HEK293 (cell line): ENCODE measurements at regions not wholly inside any gene's neighbourhood (a gene's known extent, or its start where the extent isn't known, plus 50 kb on each side); places are given as distances from the start of the nearest gene placed in this dataset.

Source experiments
- CTCF ChIA-PET: fragments of 350-600 bp; formaldehyde crosslinking; extraction: SDS; loops from one replicate; lab custom pipeline; 2021; ENCODE audit warnings: antibody characterized with exemption; lab: Yijun Ruan, JAX
- POLR2A ChIA-PET: fragments of 300-600 bp; formaldehyde crosslinking; extraction: SDS; loops from one replicate; lab custom pipeline; 2020; ENCODE audit warnings: antibody characterized with exemption, inconsistent platforms; lab: Yijun Ruan, JAX
- H3K27ac ChIP-seq: fragments of 200-500 bp; sonication (Bioruptor generic); 2 replicates; pipeline ENCODE4 v1.5.1; 2014; ENCODE audit warnings: low read depth, low read length, control low read depth, inconsistent platforms; ENCODE audit errors: extremely low read depth
- H3K36me3 ChIP-seq, 2 experiments: fragments of 200-500 bp in 1 of 2; sonication (Bioruptor generic) in 1 of 2; 1 replicate in 1 of 2; 2 replicates in 1 of 2; pipeline ENCODE4 v1.5.1; 2014 to 2017; ENCODE audit warnings: inconsistent platforms in 2 of 2, low read length in 2 of 2; ENCODE audit not compliant: control insufficient read depth in 2 of 2, insufficient read depth in 1 of 2
- H3K4me1 ChIP-seq: fragments of 200-500 bp; sonication (Bioruptor generic); 2 replicates; pipeline ENCODE4 v1.5.1; 2014; ENCODE audit warnings: mild to moderate bottlenecking, low read length, inconsistent platforms; ENCODE audit not compliant: control insufficient read depth, insufficient read depth
- H3K4me3 ChIP-seq: 2 replicates; pipeline ENCODE4 v1.5.1; 2011; ENCODE audit warnings: low read depth, mild to moderate bottlenecking, control low read depth, low read length, moderate library complexity
- H3K9me3 ChIP-seq: fragments of 200-500 bp; sonication (Bioruptor generic); 2 replicates; pipeline ENCODE4 v1.5.1; 2014; ENCODE audit warnings: low read depth, low read length, inconsistent platforms; ENCODE audit not compliant: control insufficient read depth, insufficient read depth
- GLIS1 ChIP-seq: fragments of 450-650 bp; formaldehyde crosslinking; IDR thresholded peaks from 2 replicates; pipeline ENCODE4 v1.5.1; 2016; ENCODE audit warnings: missing biosample characterization, missing genetic modification characterization
- OSR2 ChIP-seq: fragments of 450-650 bp; formaldehyde crosslinking; IDR thresholded peaks from 2 replicates; pipeline ENCODE4 v1.5.1; 2016; ENCODE audit warnings: missing biosample characterization, missing genetic modification characterization
- TCF7L2 ChIP-seq: IDR thresholded peaks from 2 replicates; pipeline ENCODE4 v1.6.1; 2011; ENCODE audit warnings: low read depth, mild to moderate bottlenecking, inconsistent platforms, low read length, moderate library complexity, borderline replicate concordance
- WT1 ChIP-seq: fragments of 450-650 bp; formaldehyde crosslinking; IDR thresholded peaks from 2 replicates; pipeline ENCODE4 v1.5.1; 2016; ENCODE audit warnings: missing biosample characterization, missing genetic modification characterization
- YY1 ChIP-seq: fragments of 450-650 bp; formaldehyde crosslinking; IDR thresholded peaks from 2 replicates; pipeline ENCODE4 v1.5.1; 2018; ENCODE audit warnings: missing biosample characterization, missing genetic modification characterization
- ZBTB20 ChIP-seq: fragments of 450-650 bp; formaldehyde crosslinking; IDR thresholded peaks from 2 replicates; pipeline ENCODE4 v1.5.1; 2016; ENCODE audit warnings: missing biosample characterization, missing genetic modification characterization
- ZBTB8A ChIP-seq: fragments of 450-650 bp; formaldehyde crosslinking; IDR thresholded peaks from 2 replicates; pipeline ENCODE4 v1.5.1; 2016; ENCODE audit warnings: missing biosample characterization, missing genetic modification characterization
- ZNF112 ChIP-seq: fragments of 450-650 bp; formaldehyde crosslinking; IDR thresholded peaks from 2 replicates; pipeline ENCODE4 v1.5.0; 2017; ENCODE audit warnings: missing biosample characterization, missing genetic modification characterization
- ZNF132 ChIP-seq: fragments of 450-650 bp; formaldehyde crosslinking; IDR thresholded peaks from 2 replicates; pipeline ENCODE4 v1.5.1; 2017; ENCODE audit warnings: missing biosample characterization, missing genetic modification characterization, borderline replicate concordance
- ZNF19 ChIP-seq: fragments of 450-650 bp; formaldehyde crosslinking; IDR thresholded peaks from 2 replicates; pipeline ENCODE4; 2016; ENCODE audit warnings: missing biosample characterization, missing genetic modification characterization, low read depth
- ZNF266 ChIP-seq: fragments of 450-650 bp; formaldehyde crosslinking; IDR thresholded peaks from 2 replicates; pipeline ENCODE4 v1.5.1; 2016; ENCODE audit warnings: missing biosample characterization, missing genetic modification characterization, low read depth
- ZNF433 ChIP-seq: fragments of 450-650 bp; formaldehyde crosslinking; IDR thresholded peaks from 2 replicates; pipeline ENCODE4 v1.5.1; 2016; ENCODE audit warnings: missing biosample characterization, missing genetic modification characterization, low read depth
- ZNF48 ChIP-seq: fragments of 450-650 bp; formaldehyde crosslinking; IDR thresholded peaks from 2 replicates; pipeline ENCODE4 v1.5.1; 2016; ENCODE audit warnings: missing biosample characterization, missing genetic modification characterization
- ZNF600 ChIP-seq: fragments of 450-650 bp; formaldehyde crosslinking; IDR thresholded peaks from 2 replicates; pipeline ENCODE4 v1.5.1; 2016; ENCODE audit warnings: missing biosample characterization, missing genetic modification characterization
- ZNF670 ChIP-seq: fragments of 450-650 bp; formaldehyde crosslinking; IDR thresholded peaks from 2 replicates; pipeline ENCODE4 v1.5.1; 2016; ENCODE audit warnings: missing biosample characterization, missing genetic modification characterization, low read depth
- TF ChIP-seq, protein P1 (sequence below): IDR thresholded peaks from 2 replicates; pipeline ENCODE4 v1.6.1; 2011; ENCODE audit warnings: mild to moderate bottlenecking, low read depth, low read length, borderline replicate concordance
- TF ChIP-seq, protein P2 (sequence below): fragments of 450-650 bp; formaldehyde crosslinking; IDR thresholded peaks from 2 replicates; pipeline ENCODE4 v1.5.1; 2016; ENCODE audit warnings: missing biosample characterization, missing genetic modification characterization
- TF ChIP-seq, protein P3 (sequence below): fragments of 450-650 bp; formaldehyde crosslinking; conservative IDR thresholded peaks from 2 replicates; pipeline ENCODE4 v1.5.1; 2016; ENCODE audit warnings: low read depth, missing biosample characterization, missing genetic modification characterization
- TF ChIP-seq, protein P4 (sequence below): fragments of 450-650 bp; formaldehyde crosslinking; IDR thresholded peaks from 2 replicates; pipeline ENCODE4 v1.5.1; 2016; ENCODE audit warnings: missing biosample characterization, missing genetic modification characterization

DNA sequence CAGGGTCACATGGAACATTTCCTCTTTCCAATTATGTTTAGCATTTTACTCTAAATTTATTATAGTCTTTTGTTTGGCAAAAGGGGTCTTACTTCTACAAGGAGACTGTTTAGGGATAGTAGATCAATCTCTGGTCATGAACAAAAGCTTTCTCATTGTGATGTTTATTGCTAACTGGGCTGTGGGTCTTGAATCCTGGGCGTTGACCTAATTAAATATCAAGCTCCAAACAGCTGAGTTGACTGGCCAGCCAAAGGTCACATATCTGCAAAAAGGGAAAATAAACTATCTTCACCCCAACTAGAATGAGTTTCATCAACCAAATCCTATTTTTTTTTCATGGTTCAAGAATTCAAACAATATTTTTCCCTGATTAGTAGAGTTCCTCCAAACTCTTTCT is 245.4 kb upstream of the TUT7 start:
- POLR2A ChIA-PET = no interaction called here
- Histone ChIP-seq H3K4me1 (peaks cover 24% of the 10 kb centered on the region), H3K4me3 (no peak overlapping the region), H3K36me3 (no peaks in the 10 kb centered on the region), H3K9me3 (no peaks in the 10 kb centered on the region), H3K27ac (no peak overlapping the region)
- TF ChIP-seq ZNF266 (tag by site-specific recombination) (peak; percentile 87), YY1 (tag by site-specific recombination) (no peak), ZNF48 (tag by site-specific recombination) (no peak), ZNF112 (tag by site-specific recombination) (no peak), TCF7L2 (no peak)
- CTCF ChIA-PET = interaction anchor here (0.6 to 1.7 kb wide), 5 partner anchors 9 to 916 kb away, joined by 3 to 5 read pairs (median 3); no protein-coding TSS in a partner anchor

DNA sequence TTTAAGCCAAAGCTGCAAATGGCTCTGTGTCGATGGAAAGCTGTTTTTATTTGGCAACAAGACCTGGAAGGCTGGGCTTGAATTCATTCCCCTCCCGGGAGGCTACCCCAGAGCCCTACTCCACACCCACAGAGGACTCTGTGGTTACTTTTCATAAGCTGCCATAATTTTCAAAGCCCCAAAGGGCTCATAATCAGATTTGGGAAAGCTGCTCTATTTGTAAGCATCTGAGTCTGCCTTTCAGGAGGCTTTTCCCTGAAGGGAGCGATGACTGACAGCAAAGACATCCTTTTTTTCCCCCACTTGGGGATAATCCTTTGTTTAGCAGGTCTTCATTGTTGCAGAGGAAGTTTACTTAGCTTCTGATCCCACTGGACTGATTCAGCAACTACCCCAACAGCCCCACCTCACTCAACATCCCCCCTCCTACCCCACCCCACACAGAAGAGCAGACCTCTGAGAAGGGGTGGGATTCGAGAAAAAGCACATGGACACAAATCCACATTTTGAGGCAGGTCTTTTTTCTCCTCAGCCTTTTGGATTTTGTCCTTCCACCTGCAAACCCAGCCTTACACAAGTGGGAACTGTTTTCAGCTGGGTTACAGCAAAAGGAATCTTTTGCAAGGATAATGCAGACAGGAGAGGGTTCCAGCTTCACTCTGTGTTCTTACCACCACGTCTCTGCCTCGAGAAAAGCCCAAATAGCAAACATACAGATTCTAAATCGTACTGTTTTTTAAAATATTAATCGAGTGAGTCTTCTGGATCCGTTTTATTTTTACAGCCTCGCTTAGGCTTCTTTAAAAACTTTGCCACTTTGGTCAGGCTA is 244.4 kb upstream of the TUT7 start:
- Histone ChIP-seq H3K4me1 (peaks cover 24% of the 10 kb centered on the region), H3K4me3 (no peak overlapping the region), H3K36me3 (no peaks in the 10 kb centered on the region), H3K27ac (no peak overlapping the region), H3K9me3 (no peaks in the 10 kb centered on the region)
- CTCF ChIA-PET = interaction anchor here (0.5 to 1.7 kb wide), 6 partner anchors 92 to 725 kb away, joined by 3 to 6 read pairs (median 4); no protein-coding TSS in a partner anchor
- POLR2A ChIA-PET = no interaction called here
- TF ChIP-seq GLIS1 (tag by site-specific recombination) (peak; percentile 34), ZBTB8A (0 out of 2 replicates have a peak, but pooled peaks have one; percentile 16), ZNF132 (tag by site-specific recombination) (no peak), ZNF19 (tag by site-specific recombination) (no peak)

DNA sequence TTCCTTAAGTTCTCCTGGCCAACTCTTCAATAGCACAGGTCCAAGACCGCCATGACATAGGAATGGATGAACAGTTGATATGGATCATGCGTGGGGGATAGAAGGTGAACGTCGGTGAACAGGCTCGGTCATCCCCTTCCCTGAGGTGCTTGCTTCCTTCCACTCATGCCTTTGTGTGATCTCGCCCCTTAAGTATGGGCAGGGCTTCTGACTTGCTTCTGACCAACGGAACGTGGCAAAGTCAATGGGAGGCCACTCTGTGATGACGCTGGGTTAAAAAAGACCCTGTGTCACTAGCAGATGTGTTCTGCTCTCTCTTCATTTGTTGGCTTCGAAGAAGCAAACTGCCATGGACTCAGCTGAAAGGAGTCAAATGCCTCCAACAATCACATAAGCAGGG is 240.5 kb upstream of the TUT7 start:
- CTCF ChIA-PET = interaction anchor here (1.0 to 1.2 kb wide), 2 partner anchors 9 to 10 kb away, joined by 3 read pairs; no protein-coding TSS in a partner anchor
- POLR2A ChIA-PET = no interaction called here
- Histone ChIP-seq H3K4me1 (0 out of 2 replicates have a peak, but pooled peaks cover 5% of the 10 kb centered on the region), H3K4me3 (no peak overlapping the region), H3K27ac (no peak overlapping the region), H3K9me3 (no peaks in the 10 kb centered on the region), H3K36me3 (no peaks in the 10 kb centered on the region)
- TF ChIP-seq WT1 (no peak), OSR2 (tag by site-specific recombination) (no peak), ZBTB20 (tag by site-specific recombination) (no peak), ZNF600 (tag by site-specific recombination) (no peak), ZNF433 (tag by site-specific recombination) (no peak), ZNF670 (tag by site-specific recombination) (no peak), ZNF48 (tag by site-specific recombination) (no peak)
- TF ChIP-seq, protein P1, sequence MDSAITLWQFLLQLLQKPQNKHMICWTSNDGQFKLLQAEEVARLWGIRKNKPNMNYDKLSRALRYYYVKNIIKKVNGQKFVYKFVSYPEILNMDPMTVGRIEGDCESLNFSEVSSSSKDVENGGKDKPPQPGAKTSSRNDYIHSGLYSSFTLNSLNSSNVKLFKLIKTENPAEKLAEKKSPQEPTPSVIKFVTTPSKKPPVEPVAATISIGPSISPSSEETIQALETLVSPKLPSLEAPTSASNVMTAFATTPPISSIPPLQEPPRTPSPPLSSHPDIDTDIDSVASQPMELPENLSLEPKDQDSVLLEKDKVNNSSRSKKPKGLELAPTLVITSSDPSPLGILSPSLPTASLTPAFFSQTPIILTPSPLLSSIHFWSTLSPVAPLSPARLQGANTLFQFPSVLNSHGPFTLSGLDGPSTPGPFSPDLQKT = no peak
- TF ChIP-seq, protein P2, sequence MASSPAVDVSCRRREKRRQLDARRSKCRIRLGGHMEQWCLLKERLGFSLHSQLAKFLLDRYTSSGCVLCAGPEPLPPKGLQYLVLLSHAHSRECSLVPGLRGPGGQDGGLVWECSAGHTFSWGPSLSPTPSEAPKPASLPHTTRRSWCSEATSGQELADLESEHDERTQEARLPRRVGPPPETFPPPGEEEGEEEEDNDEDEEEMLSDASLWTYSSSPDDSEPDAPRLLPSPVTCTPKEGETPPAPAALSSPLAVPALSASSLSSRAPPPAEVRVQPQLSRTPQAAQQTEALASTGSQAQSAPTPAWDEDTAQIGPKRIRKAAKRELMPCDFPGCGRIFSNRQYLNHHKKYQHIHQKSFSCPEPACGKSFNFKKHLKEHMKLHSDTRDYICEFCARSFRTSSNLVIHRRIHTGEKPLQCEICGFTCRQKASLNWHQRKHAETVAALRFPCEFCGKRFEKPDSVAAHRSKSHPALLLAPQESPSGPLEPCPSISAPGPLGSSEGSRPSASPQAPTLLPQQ (tag by site-specific recombination) = no peak
- TF ChIP-seq, protein P3, sequence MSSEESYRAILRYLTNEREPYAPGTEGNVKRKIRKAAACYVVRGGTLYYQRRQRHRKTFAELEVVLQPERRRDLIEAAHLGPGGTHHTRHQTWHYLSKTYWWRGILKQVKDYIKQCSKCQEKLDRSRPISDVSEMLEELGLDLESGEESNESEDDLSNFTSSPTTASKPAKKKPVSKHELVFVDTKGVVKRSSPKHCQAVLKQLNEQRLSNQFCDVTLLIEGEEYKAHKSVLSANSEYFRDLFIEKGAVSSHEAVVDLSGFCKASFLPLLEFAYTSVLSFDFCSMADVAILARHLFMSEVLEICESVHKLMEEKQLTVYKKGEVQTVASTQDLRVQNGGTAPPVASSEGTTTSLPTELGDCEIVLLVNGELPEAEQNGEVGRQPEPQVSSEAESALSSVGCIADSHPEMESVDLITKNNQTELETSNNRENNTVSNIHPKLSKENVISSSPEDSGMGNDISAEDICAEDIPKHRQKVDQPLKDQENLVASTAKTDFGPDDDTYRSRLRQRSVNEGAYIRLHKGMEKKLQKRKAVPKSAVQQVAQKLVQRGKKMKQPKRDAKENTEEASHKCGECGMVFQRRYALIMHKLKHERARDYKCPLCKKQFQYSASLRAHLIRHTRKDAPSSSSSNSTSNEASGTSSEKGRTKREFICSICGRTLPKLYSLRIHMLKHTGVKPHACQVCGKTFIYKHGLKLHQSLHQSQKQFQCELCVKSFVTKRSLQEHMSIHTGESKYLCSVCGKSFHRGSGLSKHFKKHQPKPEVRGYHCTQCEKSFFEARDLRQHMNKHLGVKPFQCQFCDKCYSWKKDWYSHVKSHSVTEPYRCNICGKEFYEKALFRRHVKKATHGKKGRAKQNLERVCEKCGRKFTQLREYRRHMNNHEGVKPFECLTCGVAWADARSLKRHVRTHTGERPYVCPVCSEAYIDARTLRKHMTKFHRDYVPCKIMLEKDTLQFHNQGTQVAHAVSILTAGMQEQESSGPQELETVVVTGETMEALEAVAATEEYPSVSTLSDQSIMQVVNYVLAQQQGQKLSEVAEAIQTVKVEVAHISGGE (tag by site-specific recombination) = no peak
- TF ChIP-seq, protein P4, sequence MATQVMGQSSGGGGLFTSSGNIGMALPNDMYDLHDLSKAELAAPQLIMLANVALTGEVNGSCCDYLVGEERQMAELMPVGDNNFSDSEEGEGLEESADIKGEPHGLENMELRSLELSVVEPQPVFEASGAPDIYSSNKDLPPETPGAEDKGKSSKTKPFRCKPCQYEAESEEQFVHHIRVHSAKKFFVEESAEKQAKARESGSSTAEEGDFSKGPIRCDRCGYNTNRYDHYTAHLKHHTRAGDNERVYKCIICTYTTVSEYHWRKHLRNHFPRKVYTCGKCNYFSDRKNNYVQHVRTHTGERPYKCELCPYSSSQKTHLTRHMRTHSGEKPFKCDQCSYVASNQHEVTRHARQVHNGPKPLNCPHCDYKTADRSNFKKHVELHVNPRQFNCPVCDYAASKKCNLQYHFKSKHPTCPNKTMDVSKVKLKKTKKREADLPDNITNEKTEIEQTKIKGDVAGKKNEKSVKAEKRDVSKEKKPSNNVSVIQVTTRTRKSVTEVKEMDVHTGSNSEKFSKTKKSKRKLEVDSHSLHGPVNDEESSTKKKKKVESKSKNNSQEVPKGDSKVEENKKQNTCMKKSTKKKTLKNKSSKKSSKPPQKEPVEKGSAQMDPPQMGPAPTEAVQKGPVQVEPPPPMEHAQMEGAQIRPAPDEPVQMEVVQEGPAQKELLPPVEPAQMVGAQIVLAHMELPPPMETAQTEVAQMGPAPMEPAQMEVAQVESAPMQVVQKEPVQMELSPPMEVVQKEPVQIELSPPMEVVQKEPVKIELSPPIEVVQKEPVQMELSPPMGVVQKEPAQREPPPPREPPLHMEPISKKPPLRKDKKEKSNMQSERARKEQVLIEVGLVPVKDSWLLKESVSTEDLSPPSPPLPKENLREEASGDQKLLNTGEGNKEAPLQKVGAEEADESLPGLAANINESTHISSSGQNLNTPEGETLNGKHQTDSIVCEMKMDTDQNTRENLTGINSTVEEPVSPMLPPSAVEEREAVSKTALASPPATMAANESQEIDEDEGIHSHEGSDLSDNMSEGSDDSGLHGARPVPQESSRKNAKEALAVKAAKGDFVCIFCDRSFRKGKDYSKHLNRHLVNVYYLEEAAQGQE (tag by site-specific recombination) = no peak
